AG04449 (cell line): ENCODE measurements at regions not wholly inside any gene's neighbourhood (a gene's known extent, or its start where the extent isn't known, plus 50 kb on each side); places are given as distances from the start of the nearest gene placed in this dataset.

Source experiments
- CTCF ChIA-PET: fragments of 350-600 bp; formaldehyde crosslinking; extraction: SDS; loops from one replicate; lab custom pipeline; 2021; ENCODE audit warnings: antibody characterized with exemption; lab: Yijun Ruan, JAX
- POLR2A ChIA-PET: fragments of 400-600, 350-600 bp; formaldehyde crosslinking; extraction: SDS; loops from one replicate; lab custom pipeline; 2020; ENCODE audit warnings: antibody characterized with exemption, inconsistent platforms; lab: Yijun Ruan, JAX
- DNase-seq: peaks from one replicate; pipeline ENCODE4 v3.0.0-alpha.2; 2010; ENCODE audit warnings: low read depth, low spot score
- H3K4me3 ChIP-seq: 2 replicates; pipeline ENCODE4 v1.5.1; 2011; ENCODE audit warnings: low read depth, mild to moderate bottlenecking, control low read depth, low read length
- CTCF ChIP-seq: IDR thresholded peaks from one replicate; pipeline ENCODE4 v1.5.1; 2011; ENCODE audit warnings: mild to moderate bottlenecking, moderate library complexity, low read length, control low read depth, inconsistent platforms; ENCODE audit not compliant: insufficient read depth; ENCODE audit errors: missing control alignments

- CTCF ChIA-PET = no interaction called here
- H3K4me3 ChIP-seq = no peak overlapping the region
- DNase-seq = no peak
- POLR2A ChIA-PET = no interaction called here
- TF ChIP-seq CTCF = no peak
Measured at GRCh38 chr20:12733811-12734210, 275.0 kb upstream of the SPTLC3 start.

- POLR2A ChIA-PET = no interaction called here
Measured at GRCh38 chr20:12737497-12737896, 271.3 kb upstream of the SPTLC3 start.

GRCh38 chr20:12737900-12738299, 270.9 kb upstream of the SPTLC3 start:
- no peak for TF ChIP-seq CTCF
- ChIA-PET CTCF (no interaction called here), POLR2A (no interaction called here)
- DNase-seq = no peak
- no peak overlapping the region for H3K4me3 ChIP-seq

More at GRCh38 chr20:12737497-12737896, 271.3 kb upstream of the SPTLC3 start:
- H3K4me3 ChIP-seq = no peak overlapping the region
- CTCF ChIA-PET = no interaction called here
- no peak for DNase-seq
- TF ChIP-seq CTCF = no peak

GRCh38 chr20:12740647-12741046, 268.1 kb upstream of the SPTLC3 start:
- CTCF ChIA-PET = interaction anchor here (0.7 kb wide), 1 partner anchor 13 kb away, joined by 4 read pairs; no protein-coding TSS in a partner anchor
- POLR2A ChIA-PET = no interaction called here
- no peak overlapping the region for H3K4me3 ChIP-seq
- DNase-seq = no peak
- TF ChIP-seq CTCF = no peak

GRCh38 chr20:12744037-12744436, 264.7 kb upstream of the SPTLC3 start:
- no peak for DNase-seq
- POLR2A ChIA-PET = no interaction called here
- no peak for TF ChIP-seq CTCF
- H3K4me3 ChIP-seq = no peak overlapping the region
- CTCF ChIA-PET = no interaction called here

GRCh38 chr20:12748359-12748994, 260.3 kb upstream of the SPTLC3 start:
- POLR2A ChIA-PET = no interaction called here

More at GRCh38 chr20:12748359-12748994, 260.3 kb upstream of the SPTLC3 start:
- TF ChIP-seq CTCF = no peak
- CTCF ChIA-PET = no interaction called here
- no peak overlapping the region for H3K4me3 ChIP-seq
- no peak for DNase-seq
